Activated naive CD4-positive, alpha-beta T cell treated with Interleukin-2 at 50 U/mL for 16 hours (primary cell): ENCODE measurements at regions not wholly inside any gene's neighbourhood (a gene's known extent, or its start where the extent isn't known, plus 50 kb on each side); places are given as distances from the start of the nearest gene placed in this dataset.
"Not testable (repeated sequence)": the region's sequence is repeated elsewhere in the genome, so short reads cannot be mapped to it uniquely, and the experiment has no call there.

Source experiments
- DNase-seq: peaks from one replicate; pipeline ENCODE4 v3.0.0-alpha.2; 2020

DNA sequence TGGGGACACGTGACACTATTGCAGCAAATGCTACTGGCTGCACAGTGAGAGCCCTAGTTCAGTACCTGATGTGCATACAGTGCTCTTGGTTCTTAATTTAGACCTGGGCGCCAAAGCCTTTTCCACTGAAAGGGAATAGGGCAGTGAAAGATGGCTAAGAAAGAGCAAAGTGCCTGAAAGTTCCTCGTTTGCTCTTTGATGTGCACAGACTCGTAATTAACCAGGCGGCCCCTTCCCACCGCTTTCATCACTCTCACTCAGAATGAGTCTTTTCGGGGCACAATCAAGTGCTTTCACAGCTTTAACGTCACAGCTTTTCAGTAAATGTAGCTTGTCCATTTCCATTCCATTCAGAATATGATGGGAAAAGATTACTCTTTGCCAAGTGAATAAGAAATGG is 116.6 kb upstream of the ADRA1B start:
- no peak for DNase-seq

DNA sequence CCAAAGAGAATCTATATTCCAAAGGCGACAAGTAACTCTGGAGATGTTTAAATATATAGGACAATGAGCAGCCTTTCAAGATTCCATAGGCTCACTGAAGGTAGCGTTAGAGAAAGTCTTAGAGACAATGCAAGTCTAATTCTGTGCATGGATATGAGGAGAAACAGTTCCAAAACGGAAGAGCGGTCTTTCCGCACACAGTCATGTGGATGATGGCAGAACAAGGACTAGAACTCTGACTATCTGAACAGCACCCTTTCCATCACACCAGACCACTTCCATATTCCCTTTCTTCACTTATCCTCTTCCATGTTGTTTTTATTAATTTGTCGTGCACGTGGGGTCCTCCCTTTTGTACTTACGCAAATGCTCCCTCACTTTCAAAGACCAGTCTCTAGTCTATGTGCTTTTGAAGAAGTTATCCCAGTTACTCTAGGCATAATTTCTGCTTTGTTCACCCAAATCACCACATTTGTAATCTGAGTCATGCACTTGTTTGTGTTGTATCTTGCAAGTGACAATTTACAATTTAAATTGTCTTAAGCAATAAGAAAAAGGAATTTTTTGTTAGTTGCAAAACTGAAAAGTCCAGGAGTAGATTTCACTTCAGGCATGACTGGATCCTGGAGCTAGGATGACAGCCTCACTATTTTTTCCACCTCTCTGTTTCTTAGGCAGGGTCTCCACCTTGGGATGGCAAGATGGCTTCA is 116.0 kb upstream of the ADRA1B start:
- no peak for DNase-seq

DNA sequence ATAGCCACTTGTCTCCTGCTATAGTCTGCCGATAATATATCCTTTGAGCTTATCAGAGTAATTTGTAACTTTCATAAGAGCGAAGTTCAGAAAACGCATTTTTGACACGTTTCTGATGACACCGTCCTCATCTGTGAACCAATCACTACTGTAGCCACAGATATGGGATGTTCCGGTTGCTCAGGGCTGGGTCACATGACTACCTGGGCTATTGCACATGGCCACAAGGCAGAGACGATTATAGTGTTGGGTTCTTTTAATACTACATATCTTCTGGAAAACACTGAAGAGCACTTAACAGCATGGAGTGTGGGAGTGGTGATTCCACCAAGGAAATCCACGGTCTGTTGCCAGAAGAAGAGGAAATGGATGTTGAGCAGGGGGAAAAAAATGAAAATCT is 115.0 kb upstream of the ADRA1B start:
- no peak for DNase-seq

DNA sequence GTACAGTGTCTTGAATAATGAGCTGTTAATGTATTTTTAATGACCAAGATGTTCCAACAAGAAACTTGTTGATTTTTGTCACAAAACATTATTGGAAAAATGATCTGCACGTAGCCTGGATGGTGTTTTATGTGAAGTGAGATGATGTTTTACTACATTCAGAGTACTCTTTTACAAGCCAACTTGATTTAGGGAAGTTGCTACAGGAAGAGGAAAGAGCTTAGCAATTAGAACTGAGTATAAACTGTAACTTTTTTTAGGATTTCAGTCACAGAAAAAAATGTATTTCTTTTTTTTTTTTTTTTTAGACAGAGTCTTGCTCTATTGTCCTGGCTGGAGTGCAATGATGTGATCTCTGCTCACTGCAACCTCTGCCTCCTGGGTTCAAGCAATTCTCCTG is 113.6 kb upstream of the ADRA1B start:
- DNase-seq, result no peak

DNA sequence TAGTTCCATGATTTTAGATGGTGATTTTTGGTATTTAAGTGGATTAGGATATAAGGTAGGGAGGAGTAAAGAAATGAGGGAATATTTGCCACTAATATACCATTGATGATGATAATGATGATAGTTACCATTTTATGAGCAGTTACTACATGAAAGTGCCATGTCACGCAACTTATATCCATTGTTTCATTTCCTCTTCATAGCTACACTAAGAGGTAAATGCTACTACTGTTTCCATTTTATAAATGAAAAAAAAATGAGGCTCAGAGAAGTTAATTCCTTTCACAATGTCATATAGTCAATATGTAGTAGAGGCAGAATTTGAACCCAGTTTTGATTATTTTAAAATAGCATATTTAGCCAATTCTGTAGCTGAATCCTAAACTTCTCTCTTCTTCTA is 112.2 kb upstream of the ADRA1B start:
- no peak for DNase-seq

DNA sequence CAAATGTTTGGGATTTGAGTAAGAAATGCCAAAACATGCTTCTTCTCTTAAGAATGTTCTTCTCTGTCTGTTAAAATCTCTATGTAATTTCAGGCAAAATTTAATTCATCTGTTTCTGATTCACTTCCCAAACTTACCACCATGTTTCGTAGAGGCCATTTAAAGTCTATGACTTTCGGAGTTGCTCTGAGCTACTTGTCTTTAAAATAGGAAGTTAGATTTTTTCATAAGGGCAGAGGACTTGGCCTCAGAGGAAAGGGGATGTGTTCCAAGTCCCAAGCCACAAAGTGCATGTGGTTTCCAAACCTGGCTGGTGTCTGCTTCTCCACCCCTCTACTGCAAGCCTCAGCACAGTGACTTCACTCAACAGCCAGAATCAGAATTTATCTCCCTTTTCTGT is 111.3 kb upstream of the ADRA1B start:
- DNase-seq, result no peak

DNA sequence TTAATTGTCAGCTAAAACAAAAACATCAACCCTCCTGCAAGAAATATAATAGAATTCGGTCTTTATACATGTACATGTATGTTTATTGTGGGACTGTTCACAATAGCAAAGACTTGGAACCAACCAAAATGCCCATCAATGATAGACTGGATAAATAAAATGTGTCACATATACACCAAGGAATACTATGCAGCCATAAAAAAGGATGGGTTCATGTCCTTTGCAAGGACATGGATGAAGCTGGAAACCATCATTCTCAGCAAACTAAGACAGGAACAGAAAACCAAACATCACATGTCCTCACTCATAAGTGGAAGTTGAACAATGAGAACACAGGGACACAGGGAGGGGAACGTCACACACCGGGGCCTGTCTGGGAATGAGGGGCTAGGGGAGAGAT is 109.1 kb upstream of the ADRA1B start:
- not testable (repeated sequence) for DNase-seq

DNA sequence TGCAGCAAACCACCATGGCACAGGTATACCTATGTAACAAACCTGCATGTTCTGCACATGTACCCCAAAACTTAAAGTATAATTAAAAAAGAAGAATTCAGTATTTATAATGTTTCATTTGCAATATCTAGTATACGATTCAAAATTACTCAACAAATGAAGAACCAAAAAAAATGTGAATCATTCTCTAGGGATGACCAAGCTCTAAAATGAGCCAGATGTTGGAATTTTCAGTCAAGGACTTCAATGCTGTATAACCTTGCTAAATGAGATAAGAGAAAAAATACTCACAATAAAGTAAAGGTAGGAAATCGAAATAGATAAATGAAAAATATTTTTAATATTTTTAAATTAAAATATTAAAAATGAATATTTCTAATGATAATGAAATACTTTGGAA is 108.7 kb upstream of the ADRA1B start:
- no peak for DNase-seq

DNA sequence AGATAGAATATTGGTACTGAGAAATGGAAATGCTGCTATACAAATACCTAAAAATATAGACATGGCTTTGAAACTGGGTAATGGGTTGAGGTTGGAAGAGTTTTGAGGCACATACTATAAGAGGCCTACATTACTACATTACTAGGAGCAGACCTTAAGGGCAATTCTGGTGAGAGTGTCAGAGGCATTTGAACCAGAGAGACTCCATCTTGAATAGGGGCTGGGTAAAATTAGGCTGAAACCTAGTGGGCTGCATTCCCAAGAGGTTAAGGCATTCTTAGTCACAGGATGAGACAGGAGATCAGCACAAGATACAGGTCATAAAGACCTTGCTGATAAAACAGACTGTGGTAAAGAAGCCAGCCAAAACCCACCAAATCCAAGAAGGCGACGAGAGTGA is 104.6 kb upstream of the ADRA1B start:
- no peak for DNase-seq

DNA sequence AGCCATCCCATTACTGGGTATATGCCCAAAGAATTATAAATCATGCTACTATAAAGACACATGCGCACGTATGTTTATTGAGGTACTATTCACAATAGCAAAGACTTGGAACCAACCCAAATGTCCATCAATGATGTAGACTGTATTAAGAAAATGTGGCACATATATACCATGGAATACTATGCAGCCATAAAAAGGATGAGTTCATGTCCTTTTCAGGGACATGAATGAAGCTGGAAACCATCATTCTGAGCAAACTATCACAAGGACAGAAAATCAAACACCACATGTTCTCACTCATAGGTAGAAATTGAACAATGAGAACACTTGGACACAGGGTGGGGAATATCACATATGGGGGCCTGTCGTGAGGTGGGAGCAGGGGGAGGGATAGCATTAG is 103.5 kb upstream of the ADRA1B start:
- not testable (repeated sequence) for DNase-seq

DNA sequence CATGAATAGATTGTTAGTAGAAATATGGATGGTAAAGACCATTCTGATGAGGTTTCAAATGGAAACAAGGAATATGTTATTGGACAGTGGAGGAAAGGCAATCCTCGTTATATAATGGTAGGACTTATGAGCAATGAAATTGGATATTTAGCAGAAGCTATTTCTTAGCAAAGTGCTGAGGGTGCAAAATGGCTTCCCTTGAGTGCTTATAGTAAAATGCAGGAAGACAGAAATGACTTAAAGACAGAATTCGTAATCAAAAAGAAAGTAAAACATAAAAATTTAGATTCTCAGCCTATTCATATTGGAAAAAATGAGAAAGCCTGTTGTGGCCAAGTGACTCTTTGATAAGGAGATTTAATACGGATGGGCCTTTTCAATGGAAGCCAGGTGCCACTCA is 102.1 kb upstream of the ADRA1B start:
- DNase-seq, result no peak

DNA sequence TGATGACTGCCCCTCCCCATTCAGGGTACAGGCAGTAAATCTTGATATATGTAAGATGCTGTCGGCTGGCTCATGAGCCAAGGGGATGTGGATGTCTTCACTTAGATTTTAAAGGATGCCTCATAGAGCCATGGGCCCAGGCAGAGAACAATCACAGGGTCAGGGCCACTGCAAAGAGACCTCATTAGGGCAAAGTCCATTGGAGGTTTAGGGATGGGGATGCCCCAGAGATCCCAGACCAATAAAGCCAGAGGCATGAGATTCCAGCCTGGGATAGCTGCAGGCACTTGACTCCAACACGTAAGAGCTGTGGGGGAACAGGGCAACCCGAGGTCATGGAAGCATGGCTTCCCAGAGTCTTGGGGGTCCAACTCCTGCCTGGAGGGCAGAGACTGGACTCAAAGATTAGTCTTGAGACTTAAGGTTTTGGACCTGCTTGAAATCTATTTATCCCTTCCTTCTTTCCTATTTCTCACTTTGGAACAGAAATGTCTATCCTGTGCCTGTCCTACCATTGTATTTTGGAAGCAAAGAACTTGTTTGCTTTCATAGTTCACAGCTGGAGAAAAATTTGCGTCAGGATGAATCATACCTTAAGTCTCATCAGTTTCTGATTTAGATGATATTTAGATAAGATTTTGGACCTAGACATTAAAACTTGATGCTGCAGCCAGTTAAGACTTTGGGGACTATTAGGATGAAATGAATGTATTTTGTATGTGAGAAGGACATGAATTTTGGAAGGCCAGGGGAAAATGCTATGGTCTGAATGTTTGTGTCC is 101.3 kb upstream of the ADRA1B start:
- no peak for DNase-seq

DNA sequence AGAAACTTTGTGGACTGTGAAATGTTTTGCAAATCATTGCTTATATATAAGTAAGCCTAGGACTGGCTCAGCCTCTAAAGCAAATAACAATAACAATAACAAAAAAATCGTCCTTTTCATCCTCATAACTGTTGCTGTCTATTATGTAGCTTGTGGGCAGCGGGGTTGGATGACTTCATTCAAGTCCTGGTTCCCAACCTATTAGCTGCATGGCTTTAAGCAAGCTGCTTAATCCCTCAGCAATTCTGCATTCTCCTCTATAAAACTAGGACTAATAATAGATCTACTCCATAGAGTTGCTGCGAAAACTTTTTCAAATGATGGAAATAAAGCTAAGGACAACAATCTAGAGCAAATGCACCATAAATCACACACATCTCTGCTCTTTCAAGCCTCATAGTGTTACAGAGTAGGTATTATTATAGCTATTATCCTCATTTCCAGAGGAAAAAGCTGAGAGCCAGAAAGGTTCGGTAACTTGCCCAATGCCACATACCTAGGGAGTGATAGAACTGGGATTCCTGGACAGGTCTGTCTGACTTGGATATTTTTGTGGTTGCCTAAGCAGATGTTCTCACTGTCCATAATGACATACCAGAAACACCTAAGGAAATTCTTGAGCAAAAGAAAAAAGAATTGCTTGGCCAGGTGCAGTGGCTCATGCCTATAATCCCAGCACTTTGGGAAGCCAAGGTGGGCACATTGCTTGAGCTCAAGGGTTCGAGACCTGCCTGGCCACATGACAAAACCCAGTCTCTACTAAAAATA is 98.8 kb upstream of the ADRA1B start:
- DNase-seq, result no peak

DNA sequence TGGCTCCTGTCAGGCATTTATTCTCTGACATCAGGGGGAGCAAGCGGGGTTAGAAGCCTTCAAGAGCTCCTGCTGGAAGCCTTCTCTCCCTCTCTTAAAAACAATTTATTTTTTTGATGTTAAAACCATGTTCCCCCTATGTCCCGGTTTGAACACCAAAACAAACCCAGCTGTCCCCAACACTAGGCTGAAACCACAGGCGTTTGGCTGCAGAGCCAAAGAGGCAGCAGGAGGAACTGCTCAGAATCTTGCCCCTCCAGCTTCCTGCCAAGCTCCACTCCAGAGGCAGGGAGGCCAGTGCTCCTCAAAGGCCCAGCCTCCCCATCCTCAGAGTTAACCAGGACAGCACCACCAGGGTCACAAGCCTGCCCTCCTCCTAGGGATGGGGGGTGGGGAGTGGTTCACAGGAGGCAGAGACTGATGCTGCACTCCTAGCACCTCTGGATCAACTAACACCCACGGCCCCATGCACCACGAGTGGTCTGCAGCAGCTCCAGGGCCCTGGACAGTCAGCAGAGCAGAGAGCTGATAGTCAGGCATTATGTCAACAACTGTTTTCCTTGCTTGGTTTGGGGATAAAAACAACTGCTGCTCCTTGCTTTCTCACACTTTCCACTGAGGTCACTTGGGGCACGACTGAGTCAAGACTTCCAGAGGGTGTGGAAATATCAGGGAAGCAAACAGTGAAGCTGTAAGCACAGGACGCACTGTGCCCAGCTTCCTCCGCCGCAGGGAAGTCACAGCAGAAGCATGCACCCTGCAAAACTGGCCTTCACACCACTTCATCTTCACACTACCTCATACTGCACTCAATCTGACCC is 96.5 kb upstream of the ADRA1B start:
- DNase-seq, result no peak

DNA sequence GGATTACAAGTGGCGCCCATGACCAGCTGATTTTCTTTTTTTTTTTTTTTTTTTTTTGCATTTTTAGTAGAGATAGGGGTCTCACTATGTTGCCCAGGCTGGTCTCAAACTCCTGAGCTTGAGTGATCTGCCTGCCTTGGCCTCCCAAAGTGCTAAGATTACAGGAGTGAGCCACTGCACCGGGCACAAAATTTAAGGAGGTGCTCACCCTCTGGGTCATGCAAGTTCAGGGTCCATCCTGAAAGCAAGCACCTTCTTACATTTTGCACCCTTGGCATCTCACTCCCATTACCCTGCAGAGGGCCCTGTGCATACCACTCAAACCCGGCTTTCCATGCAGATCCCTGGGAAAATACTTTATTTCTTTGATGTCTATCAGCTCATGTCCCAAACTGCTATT is 95.6 kb upstream of the ADRA1B start:
- DNase-seq, result no peak

DNA sequence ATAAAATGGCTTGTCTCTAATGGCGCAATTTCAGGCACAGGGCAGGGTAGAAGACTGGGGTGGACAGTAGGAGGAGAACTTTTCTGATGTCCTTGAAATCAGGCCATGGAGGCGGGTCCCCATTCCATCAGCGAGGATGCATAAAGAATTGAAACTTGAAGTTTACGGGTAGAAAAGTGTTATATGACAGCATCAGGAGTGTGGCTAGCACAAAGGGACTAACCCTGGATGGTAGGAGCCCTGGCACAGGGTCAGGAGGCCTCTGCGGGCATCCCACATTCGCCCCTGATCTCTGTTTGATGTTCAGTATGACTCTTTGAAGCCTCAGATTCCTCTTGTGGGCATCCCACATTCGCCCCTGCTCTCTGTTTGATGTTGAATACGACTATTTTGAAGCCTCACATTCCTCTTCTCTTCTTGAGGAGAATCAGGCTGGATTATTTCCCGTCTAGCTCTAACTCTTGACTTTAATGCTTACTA is 94.8 kb upstream of the ADRA1B start:
- DNase-seq, result no peak

DNA sequence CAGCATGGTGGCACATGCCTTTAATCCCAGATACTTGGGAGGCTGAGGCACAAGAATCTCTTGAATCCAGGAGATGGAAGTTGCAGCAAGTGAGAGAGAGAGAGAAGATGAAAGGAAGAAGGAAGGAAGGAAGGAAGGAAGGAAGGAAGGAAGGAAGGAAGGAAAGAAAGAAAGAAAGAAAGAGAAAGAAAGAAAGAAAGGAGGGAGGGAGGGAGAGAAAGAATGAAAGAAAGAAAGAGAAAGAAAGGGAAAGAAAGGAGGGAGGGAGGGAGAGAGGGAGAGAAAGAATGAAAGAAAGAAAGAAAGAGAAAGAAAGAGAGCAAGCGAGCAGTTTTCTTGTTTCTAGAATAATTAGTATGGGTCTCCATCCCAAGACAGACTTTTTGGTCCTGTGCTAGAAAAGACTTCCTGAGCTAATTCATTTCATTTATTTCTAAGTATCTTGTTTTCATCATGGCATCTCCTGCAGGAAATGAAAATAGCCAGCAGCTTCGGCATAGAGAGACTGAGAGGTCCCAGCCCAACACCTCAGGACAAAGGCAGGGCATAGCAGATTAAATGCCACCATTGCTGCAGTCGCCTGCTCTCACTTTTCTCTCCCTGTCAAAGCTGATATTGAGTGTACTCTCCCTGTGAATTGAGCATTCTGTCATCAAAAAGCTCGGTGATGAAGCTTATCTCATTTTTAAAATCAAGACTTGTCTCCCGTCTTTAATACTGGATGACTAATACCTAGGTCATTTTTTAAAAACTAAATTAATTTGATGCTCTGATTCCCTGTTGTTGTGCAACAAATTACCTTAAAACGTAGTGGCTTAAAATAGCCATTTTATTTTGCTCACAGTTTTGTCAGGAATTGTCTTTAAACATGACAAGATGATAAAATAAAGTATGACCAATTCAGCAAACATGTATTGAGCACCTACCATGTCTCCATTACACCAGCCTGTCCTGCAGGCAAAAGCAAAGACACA is 91.8 kb upstream of the ADRA1B start:
- no peak for DNase-seq

DNA sequence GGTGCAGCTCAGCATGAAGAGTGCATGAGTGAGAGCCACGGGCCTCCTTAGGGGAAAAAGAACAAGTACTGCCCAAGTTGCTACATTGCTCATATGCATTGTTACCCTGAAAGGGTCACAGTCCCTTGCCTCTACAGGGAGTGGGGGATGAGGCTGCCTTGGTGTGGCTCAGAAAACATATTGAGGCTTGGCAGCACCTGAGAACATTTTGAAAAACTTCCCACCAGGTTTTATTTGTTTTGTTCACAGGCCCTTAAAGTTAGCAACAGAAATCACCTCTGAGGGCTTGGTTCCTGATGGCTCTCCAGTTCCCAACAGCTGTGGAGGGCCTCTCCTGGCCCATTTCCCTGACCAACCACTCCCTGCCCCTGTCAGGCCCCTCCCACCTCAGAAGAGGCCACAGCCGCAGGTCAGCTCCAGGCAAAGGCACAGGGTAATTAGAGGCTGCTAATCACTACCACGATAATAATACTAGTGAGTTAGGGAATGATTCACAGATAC is 90.7 kb upstream of the ADRA1B start:
- DNase-seq, result no peak

DNA sequence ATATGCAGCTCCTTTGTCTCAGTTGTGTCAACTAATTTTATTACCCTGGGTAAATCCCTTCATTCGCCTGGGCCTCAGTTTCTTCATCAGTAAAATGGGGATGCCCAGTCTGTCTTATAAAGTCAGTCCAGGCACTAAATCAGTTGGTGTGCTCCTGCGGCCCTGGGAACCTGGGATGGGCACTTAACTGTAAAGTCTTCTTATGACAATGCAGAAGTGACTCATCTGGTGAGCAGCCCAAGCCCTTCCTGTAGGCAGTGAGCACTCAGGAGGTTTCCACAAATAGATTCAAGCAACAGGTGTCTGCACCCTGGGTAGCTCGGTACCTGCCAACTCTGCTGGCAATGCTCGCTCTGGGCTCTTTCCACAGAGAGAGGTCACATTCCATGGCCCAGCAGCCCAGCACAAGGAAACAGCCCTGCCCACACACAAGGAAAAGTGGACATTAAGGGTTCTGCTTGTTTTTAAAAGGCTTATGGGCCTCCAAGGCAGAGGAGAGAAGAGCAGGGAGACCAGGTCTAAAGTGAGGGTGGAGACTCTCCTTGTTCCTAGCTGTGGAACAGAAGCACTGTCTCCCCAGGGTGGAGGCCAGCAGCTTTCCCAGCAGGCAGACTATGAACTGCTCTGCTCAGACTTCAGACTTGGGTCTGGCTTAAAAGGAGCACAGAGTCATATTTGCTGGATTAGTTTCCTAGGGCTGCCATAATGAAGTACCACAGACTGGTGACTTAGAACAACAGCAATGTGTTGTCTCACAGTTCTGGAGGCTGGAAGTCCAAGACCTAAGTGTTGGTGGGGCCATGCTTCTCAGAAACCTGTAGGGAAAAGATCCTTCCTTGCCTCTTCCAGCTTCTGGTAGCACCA is 89.7 kb upstream of the ADRA1B start:
- DNase-seq, result no peak

DNA sequence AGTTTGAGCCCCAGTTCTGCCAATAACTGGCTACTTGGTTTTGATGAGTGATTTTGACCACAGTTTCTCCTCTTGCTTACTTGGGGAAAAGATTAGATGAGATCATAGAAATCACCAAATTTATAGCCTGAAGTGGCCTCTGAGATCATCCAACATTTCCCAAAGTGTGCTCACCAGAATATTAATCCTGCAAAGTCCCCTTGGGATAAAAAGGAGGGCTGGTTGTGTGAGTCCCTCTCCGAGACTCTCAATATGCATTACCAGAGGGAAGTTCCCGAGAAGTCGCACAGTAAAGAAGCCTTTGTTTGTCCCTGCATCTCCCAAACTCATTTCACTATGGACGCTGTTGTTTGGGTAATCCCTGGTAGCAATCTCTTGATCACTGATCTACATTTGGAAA is 88.4 kb upstream of the ADRA1B start:
- no peak for DNase-seq
